Mesenchymal stem cell (in vitro differentiated cells and primary cell): ENCODE measurements at regions not wholly inside any gene's neighbourhood (a gene's known extent, or its start where the extent isn't known, plus 50 kb on each side); places are given as distances from the start of the nearest gene placed in this dataset.

Experiments
- DNase-seq: peaks from one replicate; pipeline ENCODE4 v3.0.0-alpha.2; 2013
- H2AFZ ChIP-seq: one replicate; pipeline ENCODE4 v1.6.1; 2013; ENCODE audit warnings: low read depth, mild to moderate bottlenecking, control low read depth, inconsistent platforms, low read length, moderate library complexity
- H2AK5ac ChIP-seq: 2 replicates; pipeline ENCODE4 v1.6.1; 2013; ENCODE audit warnings: low read length, moderate library complexity, mild to moderate bottlenecking, inconsistent platforms; ENCODE audit not compliant: severe bottlenecking
- H2BK120ac ChIP-seq: one replicate; pipeline ENCODE4 v1.6.1; 2013; ENCODE audit warnings: low read depth, mild to moderate bottlenecking, inconsistent platforms, low read length, moderate library complexity
- H2BK12ac ChIP-seq, 2 experiments: one replicate each; pipeline ENCODE4 v1.6.1; 2013; ENCODE audit warnings: inconsistent platforms in 2 of 2, low read length in 2 of 2, mild to moderate bottlenecking in 2 of 2, moderate library complexity in 2 of 2, control low read depth in 1 of 2
- H2BK15ac ChIP-seq: one replicate; pipeline ENCODE4 v1.6.1; 2013; ENCODE audit warnings: mild to moderate bottlenecking, low read depth, inconsistent platforms; ENCODE audit not compliant: poor library complexity, severe bottlenecking
- H2BK5ac ChIP-seq: 2 replicates; pipeline ENCODE4 v1.6.1; 2013; ENCODE audit warnings: low read depth, mild to moderate bottlenecking, low read length, control low read depth, inconsistent platforms; ENCODE audit not compliant: poor library complexity, severe bottlenecking
- H3K14ac ChIP-seq, 2 experiments: one replicate each; pipeline ENCODE4 v1.6.1; 2013; ENCODE audit warnings: inconsistent platforms in 2 of 2, low read length in 2 of 2, control low read depth in 1 of 2, mild to moderate bottlenecking in 1 of 2, moderate library complexity in 1 of 2
- H3K18ac ChIP-seq, 2 experiments: one replicate each; pipeline ENCODE4 v1.6.1; 2013; ENCODE audit warnings: inconsistent platforms in 2 of 2, low read length in 2 of 2, control low read depth in 1 of 2, low read depth in 1 of 2, mild to moderate bottlenecking in 1 of 2
- H3K23ac ChIP-seq, 2 experiments: one replicate each; pipeline ENCODE4 v1.6.1; 2013; ENCODE audit warnings: inconsistent platforms in 2 of 2, low read length in 2 of 2, mild to moderate bottlenecking in 2 of 2, moderate library complexity in 2 of 2, control low read depth in 1 of 2
- H3K27ac ChIP-seq: 2 replicates; pipeline ENCODE4 v1.5.1; 2013; ENCODE audit warnings: mild to moderate bottlenecking, moderate library complexity, low read length, control low read depth, inconsistent platforms; ENCODE audit not compliant: poor library complexity, severe bottlenecking
- H3K27me3 ChIP-seq, 2 experiments: 2 replicates each; pipeline versions ENCODE4 v1.6.1 to v1.7.0; 2013; ENCODE audit warnings: low read length in 2 of 2, mild to moderate bottlenecking in 2 of 2, moderate library complexity in 2 of 2, control low read depth in 1 of 2, inconsistent platforms in 1 of 2; ENCODE audit not compliant: control insufficient read depth in 1 of 2, insufficient read depth in 1 of 2
- H3K36me3 ChIP-seq, 2 experiments: 2 replicates each; pipeline versions ENCODE4 v1.6.1 to v1.7.0; 2013; ENCODE audit warnings: low read length in 2 of 2, control low read depth in 1 of 2, inconsistent platforms in 1 of 2, low read depth in 1 of 2, mild to moderate bottlenecking in 1 of 2; ENCODE audit not compliant: insufficient read depth in 2 of 2, control insufficient read depth in 1 of 2
- H3K4ac ChIP-seq, 2 experiments: one replicate each; pipeline ENCODE4 v1.6.1; 2013; ENCODE audit warnings: inconsistent platforms in 2 of 2, low read length in 2 of 2, mild to moderate bottlenecking in 2 of 2, moderate library complexity in 2 of 2, control low read depth in 1 of 2, low read depth in 1 of 2
- H3K4me1 ChIP-seq: 2 replicates; pipeline ENCODE4 v1.6.1; 2013; ENCODE audit warnings: low read depth, low read length, control low read depth; ENCODE audit not compliant: control insufficient read depth, insufficient read depth
- H3K4me2 ChIP-seq: 2 replicates; pipeline ENCODE4 v1.6.1; 2013; ENCODE audit warnings: low read length, mild to moderate bottlenecking, inconsistent platforms; ENCODE audit not compliant: poor library complexity, severe bottlenecking
- H3K4me3 ChIP-seq, 2 experiments: 2 replicates each; pipeline versions ENCODE4 v1.5.1 to v1.7.0; 2013; ENCODE audit warnings: low read length in 2 of 2, mild to moderate bottlenecking in 2 of 2, control low read depth in 1 of 2, low read depth in 1 of 2; ENCODE audit not compliant: insufficient read depth in 1 of 2
- H3K79me1 ChIP-seq: replicated peaks from 2 replicates; pipeline ENCODE4 v1.6.1; 2013; ENCODE audit warnings: mild to moderate bottlenecking, control low read depth, low read length, inconsistent platforms; ENCODE audit not compliant: poor library complexity, severe bottlenecking
- H3K9ac ChIP-seq: 2 replicates; pipeline ENCODE4 v1.7.0; 2013; ENCODE audit warnings: mild to moderate bottlenecking, low read length, moderate library complexity
- H3K9me3 ChIP-seq: 2 replicates; pipeline ENCODE4 v1.7.0; 2013; ENCODE audit warnings: mild to moderate bottlenecking, low read length; ENCODE audit not compliant: control insufficient read depth
- H4K8ac ChIP-seq: one replicate; pipeline ENCODE4 v1.6.1; 2013; ENCODE audit warnings: inconsistent platforms, mild to moderate bottlenecking, low read length, moderate library complexity
- H4K91ac ChIP-seq: one replicate; pipeline ENCODE4 v1.6.1; 2013; ENCODE audit warnings: mild to moderate bottlenecking, low read length, inconsistent platforms
- WGBS: methylation state at CpG from one replicate; pipeline ENCODE4 v1.1.7; 2013; ENCODE audit warnings: mixed read lengths; 5-methylcytosine and 5-hydroxymethylcytosine counted together

- Histone ChIP-seq H3K4ac (no peak overlapping the region), H3K18ac (no peak overlapping the region), H4K8ac (no peak overlapping the region), H2AK5ac (no peak overlapping the region), H2BK12ac (no peak overlapping the region), H3K4me1 (no peaks in the 10 kb centered on the region), H3K4me2 (no peak overlapping the region), H3K9ac (no peak overlapping the region), H2BK5ac (no peak overlapping the region), H3K9me3 (no peaks in the 10 kb centered on the region), H3K4me3 (no peak overlapping the region), H4K91ac (no peak overlapping the region), H2BK15ac (no peak overlapping the region), H3K27ac (no peak overlapping the region), H3K23ac (no peak overlapping the region), H3K14ac (no peak overlapping the region), H3K36me3 (no peaks in the 10 kb centered on the region), H2AFZ (no peak overlapping the region), H3K79me1 (no peaks in the 10 kb centered on the region), H3K27me3 (no peaks in the 10 kb centered on the region), H2BK120ac (no peak overlapping the region)
- no peak for DNase-seq
- 46% methylated on average over 2 of the region's 2 CpGs for WGBS
Measured at GRCh38 chr11:21896216-21896615, 296.7 kb upstream of the ANO5 start.

DNA sequence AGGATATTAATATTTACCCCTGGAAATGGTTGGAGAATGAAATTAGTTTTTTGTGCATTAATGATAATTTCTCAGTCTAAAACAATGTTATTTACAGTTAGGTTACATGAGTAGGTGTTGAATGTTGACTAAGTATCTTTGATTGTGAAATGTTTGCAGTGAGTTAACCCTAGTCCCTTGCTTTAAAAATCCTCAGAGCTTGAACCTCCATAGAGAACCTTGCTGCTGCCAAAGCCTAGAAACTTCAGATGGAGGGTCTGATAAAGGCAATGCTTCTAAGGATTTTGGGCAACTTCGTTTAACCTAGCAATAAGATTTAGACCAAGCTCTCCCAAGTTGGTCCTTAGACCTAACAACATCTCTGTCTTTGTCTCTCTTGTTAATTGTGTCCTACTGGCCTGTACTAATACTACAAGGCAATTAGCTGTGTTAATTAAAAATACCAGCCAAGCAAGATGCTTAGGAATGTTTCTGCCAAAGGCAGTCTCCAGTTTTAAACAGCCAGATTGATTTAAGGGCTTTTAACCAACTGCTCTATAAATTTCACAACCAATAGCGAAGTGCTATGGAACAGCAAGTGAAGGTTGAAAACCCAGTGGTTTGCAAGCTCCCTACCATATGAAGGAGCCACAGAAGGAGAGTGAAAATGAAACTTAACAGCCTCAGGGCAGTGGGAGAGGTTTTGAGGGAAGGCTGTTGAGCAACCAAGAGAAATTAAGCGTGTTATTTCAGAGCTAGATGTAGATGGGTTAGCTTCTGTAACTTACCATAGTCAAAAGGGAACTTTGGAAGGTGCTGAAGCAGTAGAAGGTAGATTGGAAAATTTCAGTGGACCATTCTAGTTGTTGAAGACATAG, 295.9 kb upstream of the ANO5 start:
- Histone ChIP-seq H3K4me3 (no peak overlapping the region), H3K23ac (no peak overlapping the region), H3K4me1 (no peaks in the 10 kb centered on the region), H2AFZ (no peak overlapping the region), H2BK15ac (no peak overlapping the region), H3K9me3 (no peaks in the 10 kb centered on the region), H4K91ac (no peak overlapping the region), H3K27me3 (no peaks in the 10 kb centered on the region), H3K18ac (no peak overlapping the region), H3K79me1 (no peaks in the 10 kb centered on the region), H2BK120ac (no peak overlapping the region), H3K14ac (no peak overlapping the region), H3K36me3 (no peaks in the 10 kb centered on the region), H3K4ac (no peak overlapping the region), H2BK12ac (no peak overlapping the region), H3K4me2 (no peak overlapping the region), H2BK5ac (no peak overlapping the region), H4K8ac (no peak overlapping the region), H2AK5ac (no peak overlapping the region), H3K27ac (no peak overlapping the region), H3K9ac (no peak overlapping the region)
- no peak for DNase-seq
- WGBS: 46% methylated on average over 3 of the region's 3 CpGs

- Histone ChIP-seq H2AK5ac (no peak overlapping the region), H3K9ac (no peak overlapping the region), H2BK15ac (no peak overlapping the region), H3K27me3 (no peaks in the 10 kb centered on the region), H3K23ac (no peak overlapping the region), H3K4me2 (no peak overlapping the region), H3K4ac (no peak overlapping the region), H3K9me3 (no peaks in the 10 kb centered on the region), H3K27ac (no peak overlapping the region), H3K4me3 (no peak overlapping the region), H2BK12ac (no peak overlapping the region), H3K4me1 (no peaks in the 10 kb centered on the region), H3K79me1 (no peaks in the 10 kb centered on the region), H2BK5ac (no peak overlapping the region), H2BK120ac (no peak overlapping the region), H3K36me3 (no peaks in the 10 kb centered on the region), H4K8ac (no peak overlapping the region), H4K91ac (no peak overlapping the region), H2AFZ (no peak overlapping the region), H3K14ac (no peak overlapping the region), H3K18ac (no peak overlapping the region)
- DNase-seq: no peak
- no CpG with 5 or more reads among the region's 1 CpG for WGBS
Measured at GRCh38 chr11:21897752-21898151, 295.1 kb upstream of the ANO5 start.

- no peak overlapping the region for H3K18ac ChIP-seq
Measured at GRCh38 chr11:21908211-21908610, 284.7 kb upstream of the ANO5 start.

More at GRCh38 chr11:21908211-21908610, 284.7 kb upstream of the ANO5 start:
- Histone ChIP-seq H4K8ac (no peak overlapping the region), H4K91ac (no peak overlapping the region), H3K4me3 (no peak overlapping the region), H2BK120ac (no peak overlapping the region), H3K4me2 (no peak overlapping the region), H3K27ac (no peak overlapping the region), H3K79me1 (no peaks in the 10 kb centered on the region), H3K4me1 (no peaks in the 10 kb centered on the region), H3K9ac (no peak overlapping the region), H3K27me3 (no peaks in the 10 kb centered on the region), H3K36me3 (no peaks in the 10 kb centered on the region), H2BK15ac (no peak overlapping the region), H3K14ac (no peak overlapping the region), H2BK5ac (no peak overlapping the region), H3K4ac (no peak overlapping the region), H3K23ac (no peak overlapping the region), H2AK5ac (no peak overlapping the region), H2BK12ac (no peak overlapping the region), H2AFZ (no peak overlapping the region), H3K9me3 (no peaks in the 10 kb centered on the region)
- no peak for DNase-seq
